ENCODE measurements at regions not wholly inside any gene's neighbourhood (a gene's known extent, or its start where the extent isn't known, plus 50 kb on each side); places are given as distances from the start of the nearest gene placed in this dataset.

- TF ChIP-seq CTCF (IDR thresholded peaks at IDR 0.05; ENCODE audit: low read depth, low read length), result no peak
- TF ChIP-seq EZH2phosphoT487 (IDR thresholded peaks at IDR 0.05; ENCODE audit: low read depth), result no peak
Observed at GRCh38 chr13:26961890-26962615, 201.5 kb upstream of the GPR12 start.

Measured in OCI-LY3 (cell line).